Esophagus squamous epithelium (tissue), 4 donors: ENCODE measurements at regions not wholly inside any gene's neighbourhood (a gene's known extent, or its start where the extent isn't known, plus 50 kb on each side); places are given as distances from the start of the nearest gene placed in this dataset.

Experiments
- POLR2A ChIP-seq, 4 donors: fragments of 450-650 bp; IDR thresholded peaks; one replicate each; pipeline ENCODE4 v1.6.1; 2017; ENCODE audit warnings: antibody characterized with exemption in 4 of 4, mild to moderate bottlenecking in 4 of 4, moderate library complexity in 3 of 4
- TF ChIP-seq, protein P1 (sequence below), 6 experiments: fragments of 450-650 bp in 4 of 6; fragments of 200-600 bp in 2 of 6; sonication (generic) in 2 of 6; IDR thresholded peaks; one replicate each; pipeline ENCODE4 v1.5.1; 2016 to 2019; ENCODE audit warnings: antibody characterized with exemption in 6 of 6, mild to moderate bottlenecking in 4 of 6, moderate library complexity in 4 of 6

DNA sequence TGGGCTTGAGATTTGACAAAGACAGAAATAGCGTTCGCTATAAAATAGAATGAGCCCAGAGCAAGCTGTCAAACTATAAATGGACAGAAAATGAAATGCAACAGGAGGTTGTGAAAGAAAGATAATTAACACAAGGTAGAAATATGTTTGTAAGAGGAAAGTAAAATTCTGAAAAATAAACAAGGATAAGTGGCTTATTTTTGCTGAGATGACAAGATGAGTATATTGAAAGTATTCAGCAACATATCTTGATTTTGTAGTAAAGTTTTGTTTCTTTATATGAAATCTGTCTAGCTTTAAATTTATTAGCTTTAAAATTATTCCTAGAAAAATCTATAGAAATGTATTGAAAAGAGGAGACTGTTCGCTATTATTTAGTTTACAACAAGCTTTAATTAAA, 111.9 kb upstream of the RPS23 start:
- TF ChIP-seq, protein P1, sequence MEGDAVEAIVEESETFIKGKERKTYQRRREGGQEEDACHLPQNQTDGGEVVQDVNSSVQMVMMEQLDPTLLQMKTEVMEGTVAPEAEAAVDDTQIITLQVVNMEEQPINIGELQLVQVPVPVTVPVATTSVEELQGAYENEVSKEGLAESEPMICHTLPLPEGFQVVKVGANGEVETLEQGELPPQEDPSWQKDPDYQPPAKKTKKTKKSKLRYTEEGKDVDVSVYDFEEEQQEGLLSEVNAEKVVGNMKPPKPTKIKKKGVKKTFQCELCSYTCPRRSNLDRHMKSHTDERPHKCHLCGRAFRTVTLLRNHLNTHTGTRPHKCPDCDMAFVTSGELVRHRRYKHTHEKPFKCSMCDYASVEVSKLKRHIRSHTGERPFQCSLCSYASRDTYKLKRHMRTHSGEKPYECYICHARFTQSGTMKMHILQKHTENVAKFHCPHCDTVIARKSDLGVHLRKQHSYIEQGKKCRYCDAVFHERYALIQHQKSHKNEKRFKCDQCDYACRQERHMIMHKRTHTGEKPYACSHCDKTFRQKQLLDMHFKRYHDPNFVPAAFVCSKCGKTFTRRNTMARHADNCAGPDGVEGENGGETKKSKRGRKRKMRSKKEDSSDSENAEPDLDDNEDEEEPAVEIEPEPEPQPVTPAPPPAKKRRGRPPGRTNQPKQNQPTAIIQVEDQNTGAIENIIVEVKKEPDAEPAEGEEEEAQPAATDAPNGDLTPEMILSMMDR (IDR thresholded peaks at IDR 0.05): no peak
- no peak for TF ChIP-seq POLR2A (IDR thresholded peaks at IDR 0.05)
